SK-N-MC (cell line): ENCODE measurements at regions not wholly inside any gene's neighbourhood (a gene's known extent, or its start where the extent isn't known, plus 50 kb on each side); places are given as distances from the start of the nearest gene placed in this dataset.

Source experiments
- EZH2 ChIP-seq: fragments of 200-600 bp; sonication (generic); IDR thresholded peaks from one replicate; pipeline ENCODE4 v1.6.1; 2017; ENCODE audit warnings: antibody characterized with exemption
- FOXP2 ChIP-seq: optimal IDR thresholded peaks from 2 replicates; pipeline ENCODE3; 2011; ENCODE audit warnings: mild to moderate bottlenecking, moderate library complexity; ENCODE audit not compliant: insufficient read depth; ENCODE audit errors: extremely low read length, control extremely low read depth

GRCh38 chr10:130261766-130262165, 125.6 kb downstream of the GLRX3 start:
- TF ChIP-seq EZH2 (no peak), FOXP2 (no peak)
